ENCODE measurements at regions not wholly inside any gene's neighbourhood (a gene's known extent, or its start where the extent isn't known, plus 50 kb on each side); places are given as distances from the start of the nearest gene placed in this dataset.
A peak's percentile ranks its signal among the peaks of the same experiment; 100 is the strongest.

DNA sequence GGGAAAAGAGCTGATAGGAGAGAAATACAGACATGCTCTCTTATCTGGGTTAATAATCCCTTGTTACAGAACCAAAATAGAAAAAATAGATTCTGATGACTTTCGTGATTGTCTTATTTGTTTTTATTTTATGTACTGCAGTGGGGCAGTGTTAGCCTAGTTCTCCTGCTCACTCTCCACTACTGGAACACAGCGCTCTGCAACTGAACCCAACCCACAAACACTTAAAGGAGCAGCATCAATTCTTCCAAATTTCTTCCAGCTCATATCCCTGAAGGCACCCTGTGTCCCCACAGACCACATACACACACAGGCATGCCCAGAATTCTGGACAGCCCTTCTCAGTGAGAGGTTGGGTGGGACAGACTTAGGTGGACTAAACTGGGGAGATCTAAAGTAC lies 160.6 kb downstream of the SS18 start:
- TF ChIP-seq, protein P1, sequence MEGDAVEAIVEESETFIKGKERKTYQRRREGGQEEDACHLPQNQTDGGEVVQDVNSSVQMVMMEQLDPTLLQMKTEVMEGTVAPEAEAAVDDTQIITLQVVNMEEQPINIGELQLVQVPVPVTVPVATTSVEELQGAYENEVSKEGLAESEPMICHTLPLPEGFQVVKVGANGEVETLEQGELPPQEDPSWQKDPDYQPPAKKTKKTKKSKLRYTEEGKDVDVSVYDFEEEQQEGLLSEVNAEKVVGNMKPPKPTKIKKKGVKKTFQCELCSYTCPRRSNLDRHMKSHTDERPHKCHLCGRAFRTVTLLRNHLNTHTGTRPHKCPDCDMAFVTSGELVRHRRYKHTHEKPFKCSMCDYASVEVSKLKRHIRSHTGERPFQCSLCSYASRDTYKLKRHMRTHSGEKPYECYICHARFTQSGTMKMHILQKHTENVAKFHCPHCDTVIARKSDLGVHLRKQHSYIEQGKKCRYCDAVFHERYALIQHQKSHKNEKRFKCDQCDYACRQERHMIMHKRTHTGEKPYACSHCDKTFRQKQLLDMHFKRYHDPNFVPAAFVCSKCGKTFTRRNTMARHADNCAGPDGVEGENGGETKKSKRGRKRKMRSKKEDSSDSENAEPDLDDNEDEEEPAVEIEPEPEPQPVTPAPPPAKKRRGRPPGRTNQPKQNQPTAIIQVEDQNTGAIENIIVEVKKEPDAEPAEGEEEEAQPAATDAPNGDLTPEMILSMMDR (IDR thresholded peaks at IDR 0.05): no peak

DNA sequence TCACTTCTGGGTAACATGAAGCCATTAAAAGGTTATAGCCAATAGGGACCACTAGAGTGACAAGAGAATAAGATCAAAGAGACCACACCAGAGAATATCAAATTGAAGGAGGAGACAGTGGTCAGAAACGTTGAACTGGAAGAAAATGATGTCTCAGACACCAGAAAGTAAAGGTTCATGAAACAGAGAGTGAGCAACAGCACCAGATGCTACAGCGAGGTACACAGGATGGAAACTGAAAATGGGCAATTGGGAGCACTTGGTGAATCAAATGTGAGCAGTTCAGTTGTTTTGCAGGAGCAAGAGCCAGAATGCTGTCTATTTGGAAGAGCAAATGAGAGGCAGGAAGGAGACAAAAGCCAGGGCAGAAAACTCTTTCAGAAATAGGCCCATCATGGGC lies 162.6 kb downstream of the SS18 start:
- TF ChIP-seq, protein P1 (IDR thresholded peaks at IDR 0.05): no peak

DNA sequence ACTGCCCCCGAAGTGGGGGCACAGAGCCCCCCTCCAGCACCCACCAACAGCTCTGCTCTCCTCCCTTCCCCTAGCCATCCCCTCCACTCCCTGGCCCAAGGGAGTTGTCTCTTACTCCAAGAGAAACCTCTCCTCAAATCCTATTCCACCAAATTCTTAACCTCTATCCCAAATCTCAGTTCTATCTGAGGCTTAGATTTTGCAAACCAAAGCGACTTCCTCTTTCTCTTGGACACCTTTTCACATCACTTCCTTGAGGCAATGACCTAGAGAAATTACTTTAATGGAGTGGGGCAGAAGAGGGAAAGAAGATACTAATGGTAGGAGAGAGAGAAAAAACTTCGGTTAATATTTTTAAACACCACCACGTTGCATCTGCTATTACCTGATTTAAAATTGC lies 167.2 kb downstream of the SS18 start:
- TF ChIP-seq, protein P1 (IDR thresholded peaks at IDR 0.05): no peak

DNA sequence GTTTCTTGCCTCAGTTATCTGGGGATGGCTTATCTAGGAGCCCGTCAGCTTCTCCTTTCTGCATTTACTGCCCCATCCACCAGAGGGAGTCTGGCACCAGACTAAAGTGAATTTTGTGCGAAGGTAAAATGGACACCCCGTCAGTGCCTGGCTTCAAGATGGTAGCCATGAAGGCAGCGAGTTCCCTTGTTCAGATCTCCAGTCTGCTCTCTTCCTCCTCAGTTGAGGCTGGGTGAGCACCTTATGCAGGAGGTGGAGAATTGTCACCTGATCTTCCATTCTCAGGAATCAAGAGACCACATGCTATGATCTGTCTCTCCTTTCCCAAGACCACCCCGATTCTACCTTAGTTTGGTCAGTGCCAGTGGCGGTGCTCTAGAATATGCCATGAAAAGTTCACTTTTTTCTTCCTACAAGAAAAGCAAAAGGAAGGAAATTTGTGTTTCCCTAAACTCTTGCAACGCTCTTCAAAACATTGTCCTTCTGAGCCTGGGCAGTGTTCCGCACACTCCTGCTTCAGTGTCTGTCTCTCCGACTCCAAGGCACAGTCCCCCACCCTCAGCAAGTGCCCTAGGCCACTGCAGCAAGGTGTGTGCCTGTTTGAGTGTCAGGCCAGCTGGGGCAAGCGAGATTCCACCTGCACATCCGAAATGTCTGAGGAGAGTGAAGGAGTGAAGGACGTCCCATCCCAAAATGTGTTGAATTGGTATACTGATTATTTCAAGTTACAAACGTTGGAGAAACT lies 168.6 kb downstream of the SS18 start:
- TF ChIP-seq, protein P1 (IDR thresholded peaks at IDR 0.05): peak; percentile 79

DNA sequence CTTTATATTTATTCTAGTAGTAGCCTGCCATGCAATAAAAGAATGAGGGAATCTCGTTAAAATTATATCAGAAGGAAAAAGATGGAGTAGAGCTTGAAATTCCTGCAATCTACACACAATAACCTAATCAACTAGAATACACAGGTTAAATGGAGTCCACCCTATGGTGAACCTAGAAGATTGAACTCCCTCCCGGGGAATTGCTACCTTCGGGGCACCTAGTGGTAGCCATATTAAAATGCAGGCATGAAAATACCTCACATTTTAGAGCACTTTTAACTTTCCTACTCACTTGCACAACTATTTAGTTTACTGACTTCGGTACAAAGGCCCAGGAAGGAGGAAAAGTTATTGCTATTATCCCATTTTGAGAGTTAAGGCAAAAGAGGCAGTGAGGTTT lies 174.5 kb downstream of the SS18 start:
- TF ChIP-seq, protein P1 (IDR thresholded peaks at IDR 0.05): peak; percentile 23; the same call in 1 of the 2 replicates

DNA sequence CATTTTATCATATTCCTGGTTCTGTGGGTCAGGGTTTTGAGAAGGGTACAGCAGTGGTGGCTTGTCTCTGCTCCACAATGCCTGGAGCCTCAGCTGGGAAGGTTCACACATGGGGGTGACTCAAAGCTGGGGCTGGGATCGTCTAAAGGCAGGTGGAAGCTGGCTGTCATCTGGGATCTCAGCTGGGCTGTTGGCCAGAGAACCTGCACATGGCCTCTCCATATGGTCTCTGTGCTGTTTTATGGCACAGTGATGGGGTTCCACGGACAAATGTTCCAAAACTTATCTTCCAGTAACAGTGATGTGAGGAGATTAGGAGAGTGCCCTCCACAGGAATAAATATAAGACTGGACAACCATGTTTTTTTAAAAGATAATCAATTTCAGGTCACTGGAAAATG lies 191.4 kb downstream of the SS18 start:
- TF ChIP-seq, protein P1 (IDR thresholded peaks at IDR 0.05): no peak

DNA sequence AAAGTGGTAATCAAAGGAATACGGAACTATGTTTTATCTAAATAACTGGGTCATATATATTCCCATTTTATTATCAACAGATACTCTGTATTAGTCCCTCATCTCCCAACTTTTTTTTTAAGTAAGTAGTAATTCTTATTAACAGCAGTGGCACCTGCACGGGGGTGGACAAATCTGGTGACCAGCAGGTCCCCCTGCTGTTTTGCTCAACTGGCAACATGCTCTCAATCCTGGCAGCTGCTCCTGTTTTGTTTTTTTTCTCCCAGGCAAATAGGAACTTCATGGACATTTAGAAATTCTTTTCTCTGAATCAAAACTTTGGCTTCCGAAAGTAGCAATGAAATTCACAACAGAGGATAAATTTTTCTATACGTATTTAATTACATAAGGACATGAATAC lies 193.5 kb downstream of the SS18 start:
- TF ChIP-seq, protein P1 (IDR thresholded peaks at IDR 0.05): no peak
